GM12878 (cell line): ENCODE measurements at regions not wholly inside any gene's neighbourhood (a gene's known extent, or its start where the extent isn't known, plus 50 kb on each side); places are given as distances from the start of the nearest gene placed in this dataset.

ENCODE experiments used
- ATAC-seq: fragments of 200-7000 bp; cut with Tn5 transposase; 3 replicates; pipeline ENCODE4 v1.9.1; 2020; ENCODE audit warnings: mild to moderate bottlenecking, moderate library complexity
- BruUV-seq: library from RNA; stranded (reverse); fragments of 400-500 nt; replicated peaks from 2 replicates; lab custom pipeline; 2021; lab: Mats Ljungman, UMichigan
- CTCF ChIA-PET: fragments of 300-600 bp; sonication (Branson Sonifier 250); formaldehyde crosslinking; extraction: SDS; loops from one replicate; lab custom pipeline; 2021; ENCODE audit warnings: inconsistent platforms; lab: Yijun Ruan, JAX
- POLR2A ChIA-PET: fragments of 350-600 bp; formaldehyde crosslinking; extraction: SDS; loops from one replicate; lab custom pipeline; 2021; ENCODE audit warnings: inconsistent platforms; lab: Charles Lee
- RAD21 ChIA-PET: fragments of 300-600 bp; sonication (Branson Sonifier 250); formaldehyde crosslinking; loops from one replicate; lab custom pipeline; 2023; ENCODE audit warnings: antibody characterized with exemption; ENCODE audit not compliant: unreplicated experiment; lab: Charles Lee
- SMC1A ChIA-PET: fragments of 300-600 bp; sonication (Branson Sonifier 250); formaldehyde crosslinking; loops from one replicate; lab custom pipeline; 2023; ENCODE audit not compliant: unreplicated experiment, uncharacterized antibody; lab: Charles Lee
- DNase-seq: peaks from one replicate; pipeline ENCODE4 v3.0.0-alpha.2; 2011; ENCODE audit warnings: low read depth, low spot score
- FAIRE-seq: peaks from 3 replicates; lab custom pipeline; 2011; peaks lifted over from hg19 to GRCh38; lab: Jason Lieb, UNC
- H2AFZ ChIP-seq: 2 replicates; pipeline ENCODE4 v1.6.0; 2011; ENCODE audit warnings: low read depth, low read length, control low read depth; ENCODE audit not compliant: control insufficient read depth
- H3K27ac ChIP-seq: 2 replicates; pipeline ENCODE4 v1.5.1; 2011; ENCODE audit warnings: control low read depth; ENCODE audit not compliant: control insufficient read depth, insufficient read depth
- H3K27me3 ChIP-seq, 2 experiments: replicated peaks in 1 of 2; 2 replicates each; pipeline versions ENCODE4 v1.6.0 to v1.6.1; 2011; ENCODE audit warnings: low read length in 1 of 2; ENCODE audit not compliant: control insufficient read depth in 2 of 2, insufficient read depth in 2 of 2
- H3K36me3 ChIP-seq, 2 experiments: 2 replicates each; pipeline ENCODE4 v1.5.1; 2011; ENCODE audit warnings: low read length in 1 of 2; ENCODE audit not compliant: control insufficient read depth in 2 of 2, insufficient read depth in 2 of 2
- H3K4me1 ChIP-seq: 2 replicates; pipeline ENCODE4 v1.6.1; 2011; ENCODE audit warnings: mild to moderate bottlenecking, low read length, moderate library complexity, mixed read lengths; ENCODE audit not compliant: control insufficient read depth, insufficient read depth
- H3K4me2 ChIP-seq: 2 replicates; pipeline ENCODE4 v1.6.0; 2011; ENCODE audit warnings: control low read depth; ENCODE audit not compliant: control insufficient read depth, insufficient read depth
- H3K4me3 ChIP-seq: fragments of 200-600 bp; sonication (generic); 2 replicates; pipeline ENCODE4 v1.5.1; 2016
- H3K79me2 ChIP-seq: 2 replicates; pipeline ENCODE4 v1.6.0; 2011; ENCODE audit warnings: low read length; ENCODE audit not compliant: control insufficient read depth, insufficient read depth
- H3K9ac ChIP-seq: 2 replicates; pipeline ENCODE4 v1.8.0; 2011; ENCODE audit warnings: low read length, control low read depth, mixed read lengths; ENCODE audit not compliant: control insufficient read depth, insufficient read depth
- H3K9me3 ChIP-seq: replicated peaks from 3 replicates; pipeline ENCODE4 v1.5.1; 2011; ENCODE audit warnings: mild to moderate bottlenecking, low read length; ENCODE audit not compliant: control insufficient read depth, insufficient read depth
- H4K20me1 ChIP-seq: 2 replicates; pipeline ENCODE4 v1.6.0; 2011; ENCODE audit not compliant: control insufficient read depth, insufficient read depth
- ATF7 ChIP-seq: fragments of 450-650 bp; IDR thresholded peaks from 2 replicates; pipeline ENCODE4 v1.6.1; 2016; ENCODE audit warnings: low read depth, mild to moderate bottlenecking
- EGR1 ChIP-seq, 2 experiments: IDR thresholded peaks; 1 replicate in 1 of 2; 2 replicates in 1 of 2; pipeline ENCODE4 v1.6.1; 2011 to 2012; ENCODE audit warnings: low read depth in 2 of 2, low read length in 2 of 2, borderline replicate concordance in 1 of 2, mild to moderate bottlenecking in 1 of 2, moderate library complexity in 1 of 2
- GABPA ChIP-seq: IDR thresholded peaks from 2 replicates; pipeline ENCODE4 v1.6.1; 2014; ENCODE audit warnings: antibody characterized with exemption, low read depth, mild to moderate bottlenecking, inconsistent platforms
- GATAD2B ChIP-seq: fragments of 450-650 bp; conservative IDR thresholded peaks from 2 replicates; pipeline ENCODE4 v1.6.1; 2017; ENCODE audit warnings: low read depth, mild to moderate bottlenecking, moderate library complexity
- IKZF1 ChIP-seq: fragments of 450-650 bp; conservative IDR thresholded peaks from 2 replicates; pipeline ENCODE4 v1.6.1; 2017; ENCODE audit warnings: antibody characterized with exemption, mild to moderate bottlenecking
- IRF4 ChIP-seq: IDR thresholded peaks from 2 replicates; pipeline ENCODE4 v1.6.1; 2011; ENCODE audit warnings: low read depth, low read length
- IRF5 ChIP-seq: fragments of 450-650 bp; IDR thresholded peaks from 2 replicates; pipeline ENCODE4 v1.6.1; 2017; ENCODE audit warnings: borderline replicate concordance
- POU2F2 ChIP-seq: IDR thresholded peaks from 3 replicates; pipeline ENCODE4 v1.6.1; 2011; ENCODE audit warnings: low read depth, mild to moderate bottlenecking, low read length, borderline replicate concordance
- TCF3 ChIP-seq: IDR thresholded peaks from 2 replicates; pipeline ENCODE4 v1.6.1; 2012; ENCODE audit warnings: low read depth, mild to moderate bottlenecking, low read length, borderline replicate concordance; ENCODE audit not compliant: insufficient read depth
- USF1 ChIP-seq: IDR thresholded peaks from 2 replicates; pipeline ENCODE4 v1.6.1; 2011; ENCODE audit warnings: borderline replicate concordance, low read depth, mild to moderate bottlenecking, moderate library complexity, mixed read lengths, low read length; ENCODE audit not compliant: insufficient read depth; ENCODE audit errors: extremely low read length
- WRNIP1 ChIP-seq: IDR thresholded peaks from 2 replicates; pipeline ENCODE4 v1.6.1; 2011; ENCODE audit warnings: low read depth, low read length, improper control_type of control experiment, borderline replicate concordance
- ZNF207 ChIP-seq: fragments of 450-650 bp; IDR thresholded peaks from 2 replicates; pipeline ENCODE4 v1.6.1; 2014; ENCODE audit warnings: antibody characterized with exemption, mild to moderate bottlenecking, borderline replicate concordance
- ZNF384 ChIP-seq: IDR thresholded peaks from 2 replicates; pipeline ENCODE4 v1.6.1; 2012; ENCODE audit warnings: low read depth, mild to moderate bottlenecking, low read length, improper control_type of control experiment, borderline replicate concordance
- WGBS: methylation state at CpG from one replicate; pipeline ENCODE4 v1.1.6; 2016; ENCODE audit warnings: low lambda C conversion rate; ENCODE audit not compliant: insufficient replicate concordance, insufficient coverage; ENCODE audit errors: missing lambda C conversion rate; 5-methylcytosine and 5-hydroxymethylcytosine counted together
- in situ Hi-C: fragments of 300-500 bp; cut with MboI; formaldehyde crosslinking; loops from 9 replicates; pipeline ENCODE4 v1.14.3; 2018; ENCODE audit warnings: mixed read lengths
- intact Hi-C: fragments of 100-400 bp; cut with micrococcal nuclease; formaldehyde crosslinking; loops from one replicate; pipeline ENCODE4 v1.14.2; 2022; ENCODE audit not compliant: unreplicated experiment

- BruUV-seq: no TSS peak
- H3K4me1 ChIP-seq: no peaks in the 10 kb centered on the region
- no peaks in the 10 kb centered on the region for H3K27me3 ChIP-seq
- H3K9me3 ChIP-seq: no peaks in the 10 kb centered on the region
- no peak for ATAC-seq
- H3K27ac ChIP-seq: no peak overlapping the region
- H3K4me2 ChIP-seq: no peak overlapping the region
- H2AFZ ChIP-seq: no peak overlapping the region
- H4K20me1 ChIP-seq: no peaks in the 10 kb centered on the region
- TF ChIP-seq GABPA: no peak
- TF ChIP-seq GATAD2B: no peak
- TF ChIP-seq IRF4: no peak
- TF ChIP-seq IRF5: no peak
- no peak for TF ChIP-seq IKZF1
- no peak for TF ChIP-seq ZNF207
- TF ChIP-seq TCF3: no peak
- no peak for TF ChIP-seq POU2F2
- no peak for TF ChIP-seq ATF7
- no peak for TF ChIP-seq EGR1 (IDR thresholded peaks at IDR 0.05; ENCODE audit: borderline replicate concordance in 1 of 2, low read depth in 2 of 2, low read length in 2 of 2)
- no peak for TF ChIP-seq WRNIP1
- TF ChIP-seq ZNF384: no peak
- TF ChIP-seq USF1: no peak
- WGBS: 61% methylated on average over 8 of the region's 9 CpGs
- no peak overlapping the region for H3K9ac ChIP-seq
- ChIA-PET CTCF (no interaction called here), POLR2A (no interaction called here), SMC1A (interaction anchor here (0.8 kb wide), 1 partner anchor 29 kb away, joined by 3 read pairs; no protein-coding TSS in a partner anchor), RAD21 (no interaction called here)
- no peak for FAIRE-seq
- DNase-seq: no peak
- H3K4me3 ChIP-seq: no peak overlapping the region
- H3K36me3 ChIP-seq: no peaks in the 10 kb centered on the region
- intact Hi-C loops: no loop called here
- in situ Hi-C loops: no loop called here
- no peaks in the 10 kb centered on the region for H3K79me2 ChIP-seq
Measured at GRCh38 chr1:116311193-116311592, 61.9 kb upstream of the ATP1A1 start.
